Endothelial cell of umbilical vein (primary cell): ENCODE measurements at regions not wholly inside any gene's neighbourhood (a gene's known extent, or its start where the extent isn't known, plus 50 kb on each side); places are given as distances from the start of the nearest gene placed in this dataset.

Source experiments
- POLR2A ChIP-seq: IDR thresholded peaks from 2 replicates; pipeline ENCODE4 v1.6.1; 2012; ENCODE audit warnings: low read depth, mild to moderate bottlenecking, control low read depth, low read length
- TF ChIP-seq, protein P1 (sequence below), 2 donors: IDR thresholded peaks; 1 replicate in 1 of 2; 2 replicates in 1 of 2; pipeline ENCODE4 v1.5.1; 2011; ENCODE audit warnings: low read length in 2 of 2, mild to moderate bottlenecking in 2 of 2, moderate library complexity in 2 of 2, control low read depth in 1 of 2, inconsistent platforms in 1 of 2, low read depth in 1 of 2; ENCODE audit not compliant: insufficient read depth in 1 of 2; ENCODE audit errors: extremely low read depth in 1 of 2

GRCh38 chr2:59096973-59097372 is 855.8 kb upstream of the FANCL start:
- TF ChIP-seq POLR2A = no peak
- TF ChIP-seq, protein P1, sequence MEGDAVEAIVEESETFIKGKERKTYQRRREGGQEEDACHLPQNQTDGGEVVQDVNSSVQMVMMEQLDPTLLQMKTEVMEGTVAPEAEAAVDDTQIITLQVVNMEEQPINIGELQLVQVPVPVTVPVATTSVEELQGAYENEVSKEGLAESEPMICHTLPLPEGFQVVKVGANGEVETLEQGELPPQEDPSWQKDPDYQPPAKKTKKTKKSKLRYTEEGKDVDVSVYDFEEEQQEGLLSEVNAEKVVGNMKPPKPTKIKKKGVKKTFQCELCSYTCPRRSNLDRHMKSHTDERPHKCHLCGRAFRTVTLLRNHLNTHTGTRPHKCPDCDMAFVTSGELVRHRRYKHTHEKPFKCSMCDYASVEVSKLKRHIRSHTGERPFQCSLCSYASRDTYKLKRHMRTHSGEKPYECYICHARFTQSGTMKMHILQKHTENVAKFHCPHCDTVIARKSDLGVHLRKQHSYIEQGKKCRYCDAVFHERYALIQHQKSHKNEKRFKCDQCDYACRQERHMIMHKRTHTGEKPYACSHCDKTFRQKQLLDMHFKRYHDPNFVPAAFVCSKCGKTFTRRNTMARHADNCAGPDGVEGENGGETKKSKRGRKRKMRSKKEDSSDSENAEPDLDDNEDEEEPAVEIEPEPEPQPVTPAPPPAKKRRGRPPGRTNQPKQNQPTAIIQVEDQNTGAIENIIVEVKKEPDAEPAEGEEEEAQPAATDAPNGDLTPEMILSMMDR (IDR thresholded peaks at IDR 0.05; ENCODE audit: extremely low read depth in 1 of 2, insufficient read depth in 1 of 2, low read depth in 1 of 2, low read length in 2 of 2) = no peak
